HuH-7 (cell line): ENCODE measurements at regions not wholly inside any gene's neighbourhood (a gene's known extent, or its start where the extent isn't known, plus 50 kb on each side); places are given as distances from the start of the nearest gene placed in this dataset.
"Not testable (repeated sequence)": the region's sequence is repeated elsewhere in the genome, so short reads cannot be mapped to it uniquely, and the experiment has no call there.

Experiments used
- DNase-seq: peaks from one replicate; pipeline ENCODE4 v3.0.0; 2011; ENCODE audit warnings: low spot score

GRCh38 chr3:164748626-164749025 lies 329.7 kb downstream of the SI start:
- no peak for DNase-seq

GRCh38 chr3:164741869-164742268 lies 336.4 kb downstream of the SI start:
- DNase-seq = no peak

GRCh38 chr3:164737174-164737573 lies 341.1 kb downstream of the SI start:
- no peak for DNase-seq

GRCh38 chr3:164732166-164732565 lies 346.1 kb downstream of the SI start:
- DNase-seq = no peak

- DNase-seq = no peak
Measured at GRCh38 chr3:164730815-164731360, 347.4 kb downstream of the SI start.

GRCh38 chr3:164723396-164723795 lies 354.9 kb downstream of the SI start:
- DNase-seq = no peak

GRCh38 chr3:164702808-164703207 lies 375.5 kb downstream of the SI start:
- DNase-seq = not testable (repeated sequence)

- no peak for DNase-seq
Measured at GRCh38 chr3:164687902-164688301, 390.4 kb downstream of the SI start.

- DNase-seq = no peak
Measured at GRCh38 chr3:164687211-164687610, 391.1 kb downstream of the SI start.

- peak; percentile 0 for DNase-seq
Measured at GRCh38 chr3:164683489-164683888, 394.8 kb downstream of the SI start.

GRCh38 chr3:164679245-164679644 lies 399.1 kb downstream of the SI start:
- no peak for DNase-seq

GRCh38 chr3:164677317-164677716 lies 401.0 kb downstream of the SI start:
- DNase-seq = no peak

GRCh38 chr3:164673738-164674137 lies 404.6 kb downstream of the SI start:
- no peak for DNase-seq

- no peak for DNase-seq
Measured at GRCh38 chr3:164658125-164658524, 420.2 kb downstream of the SI start.

GRCh38 chr3:164657631-164658030 lies 420.7 kb downstream of the SI start:
- no peak for DNase-seq

- no peak for DNase-seq
Measured at GRCh38 chr3:164655462-164655861, 422.8 kb downstream of the SI start.

GRCh38 chr3:164641071-164641470 lies 437.2 kb downstream of the SI start:
- DNase-seq = no peak

GRCh38 chr3:164640591-164640990 lies 437.7 kb downstream of the SI start:
- no peak for DNase-seq

GRCh38 chr3:164620956-164621355 lies 457.3 kb downstream of the SI start:
- no peak for DNase-seq

GRCh38 chr3:164620423-164620822 lies 457.9 kb downstream of the SI start:
- no peak for DNase-seq

GRCh38 chr3:164612751-164613150 lies 465.5 kb downstream of the SI start:
- DNase-seq = no peak

GRCh38 chr3:164608554-164609276 lies 469.6 kb downstream of the SI start:
- DNase-seq = no peak

- DNase-seq = no peak
Measured at GRCh38 chr3:164604687-164605086, 473.6 kb downstream of the SI start.

- no peak for DNase-seq
Measured at GRCh38 chr3:164577667-164578210, 500.6 kb downstream of the SI start.
